Cardiac septum (tissue), 1 donor: ENCODE measurements at regions not wholly inside any gene's neighbourhood (a gene's known extent, or its start where the extent isn't known, plus 50 kb on each side); places are given as distances from the start of the nearest gene placed in this dataset.
"Not testable (repeated sequence)": the region's sequence is repeated elsewhere in the genome, so short reads cannot be mapped to it uniquely, and the experiment has no call there.

ENCODE experiments used
- DNase-seq: peaks from one replicate; pipeline ENCODE4 v3.0.0-alpha.2; 2020; ENCODE audit warnings: low spot score
- intact Hi-C: fragments of 100-400 bp; cut with DNase I; formaldehyde crosslinking; loops from one replicate; pipeline ENCODE4 v1.14.0; 2022
- donor health status: DM: no; HTN: no; CAD: no.

DNA sequence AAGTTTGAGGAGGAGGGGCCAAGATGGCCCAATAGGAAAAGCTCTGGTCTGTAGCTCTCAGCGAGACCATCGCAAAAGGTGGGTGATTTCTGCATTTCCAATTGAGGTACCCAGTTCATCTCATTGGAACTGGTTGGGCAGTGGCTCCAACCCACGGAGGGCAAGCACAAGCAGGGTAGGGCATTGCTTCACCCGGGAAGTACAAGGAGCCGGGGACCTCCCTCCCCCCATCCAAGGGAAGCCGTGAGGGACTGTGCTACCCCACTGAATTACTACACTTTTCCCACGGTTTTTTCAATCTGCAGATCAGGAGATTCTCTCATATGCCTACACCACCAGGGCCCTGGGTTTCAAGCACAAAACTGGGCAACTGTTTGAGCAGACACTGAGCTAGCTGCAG, 58.0 kb upstream of the EFCAB3 start:
- intact Hi-C loops, result no loop called here

DNA sequence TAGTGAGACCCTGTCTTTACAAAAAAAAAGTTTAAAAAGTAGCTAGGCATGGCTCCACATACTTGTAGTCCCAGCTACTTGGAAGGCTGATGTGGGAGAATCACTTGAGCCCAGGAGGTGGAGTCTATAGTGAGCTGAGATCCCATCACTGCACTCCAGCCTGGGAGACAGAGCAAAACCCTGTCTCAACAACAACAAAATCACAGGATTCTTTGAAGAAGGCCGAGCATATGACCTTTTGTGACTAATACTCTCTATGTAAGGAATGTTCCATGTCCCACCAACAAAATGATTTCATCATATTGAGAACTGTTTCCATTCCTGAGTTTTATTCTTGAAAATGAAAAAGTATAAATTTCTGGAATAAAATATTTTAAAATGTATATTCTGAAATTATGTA, 58.9 kb upstream of the EFCAB3 start:
- intact Hi-C loops, result no loop called here
- no peak for DNase-seq

More for the DNA sequence above, 58.0 kb upstream of the EFCAB3 start:
- no peak for DNase-seq

DNA sequence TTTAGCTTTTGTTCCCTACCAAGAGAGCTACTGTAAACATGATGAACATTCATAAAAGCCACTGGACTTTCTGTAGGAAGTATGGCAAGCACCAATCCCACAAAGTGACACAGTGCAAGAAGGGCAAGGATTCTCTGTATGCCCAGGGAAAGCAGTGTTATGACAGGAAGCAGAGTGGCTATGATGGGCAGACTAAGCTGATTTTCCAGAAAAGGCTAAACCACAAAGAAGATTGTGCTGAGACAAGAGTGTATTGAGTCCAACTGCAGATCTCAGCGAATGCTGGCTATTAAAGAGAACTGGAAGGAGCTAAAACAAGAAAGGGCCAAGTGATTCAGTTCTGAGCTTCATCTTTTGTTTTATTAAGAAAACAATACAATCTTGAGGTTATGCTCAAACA, 60.5 kb upstream of the EFCAB3 start:
- DNase-seq, result no peak
- intact Hi-C loops, result no loop called here

DNA sequence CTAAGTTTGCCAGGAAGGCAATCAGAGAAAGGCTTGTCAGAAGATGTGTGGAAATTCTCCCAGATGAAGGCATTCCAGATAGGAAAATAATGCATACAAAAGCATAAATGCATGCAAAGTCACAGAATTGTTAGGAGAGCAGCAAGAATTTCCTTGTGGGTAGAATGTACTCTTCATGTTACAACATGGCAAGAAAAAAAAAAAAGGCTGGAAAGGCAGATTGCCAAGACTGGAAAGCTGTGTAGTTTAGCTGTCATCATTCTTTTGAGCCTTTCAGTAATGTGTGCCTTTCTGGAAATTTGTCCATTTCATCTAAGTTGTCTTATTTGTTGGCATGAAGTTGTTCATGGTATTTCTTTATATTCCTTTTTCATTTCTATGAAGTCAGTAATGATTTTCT, 71.0 kb upstream of the EFCAB3 start:
- intact Hi-C loops, result no loop called here
- no peak for DNase-seq

DNA sequence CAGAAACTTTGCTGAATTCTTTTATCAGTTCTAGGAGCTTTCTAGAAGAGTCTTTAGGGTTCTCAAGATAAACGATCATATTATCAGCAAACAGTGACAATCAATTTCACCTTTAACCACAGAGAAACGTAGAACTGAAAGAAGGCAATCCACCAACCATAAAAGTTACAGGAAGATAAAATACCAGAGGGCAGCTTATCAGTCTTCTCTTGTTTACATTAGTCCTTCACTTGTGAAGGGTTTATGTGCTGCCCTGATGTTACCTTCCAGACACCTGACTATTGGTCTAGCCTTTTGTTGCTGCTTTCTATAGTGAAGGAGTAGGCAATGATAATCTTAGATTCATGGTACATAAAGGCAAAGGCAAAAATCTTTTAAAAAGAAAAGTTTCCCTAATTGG, 73.2 kb upstream of the EFCAB3 start:
- DNase-seq, result no peak
- intact Hi-C loops, result no loop called here

DNA sequence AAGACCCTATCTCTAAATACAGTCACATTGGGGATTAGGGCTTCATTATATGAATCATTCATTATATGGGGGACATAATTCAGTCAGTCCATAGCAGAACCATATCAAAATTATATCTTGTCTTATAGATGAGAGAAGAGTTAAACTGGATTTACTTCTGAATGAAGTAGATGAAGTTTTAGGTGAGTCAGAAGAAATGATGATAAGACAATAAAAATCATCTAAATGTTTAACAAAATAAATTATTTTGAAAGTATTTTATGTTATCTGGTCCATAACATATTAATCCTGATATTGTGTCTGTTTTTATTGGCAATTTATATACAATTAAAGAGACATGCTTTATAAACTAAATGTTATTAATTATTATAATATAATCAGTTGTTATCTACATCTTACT, 76.9 kb upstream of the EFCAB3 start:
- no peak for DNase-seq
- intact Hi-C loops, result no loop called here

DNA sequence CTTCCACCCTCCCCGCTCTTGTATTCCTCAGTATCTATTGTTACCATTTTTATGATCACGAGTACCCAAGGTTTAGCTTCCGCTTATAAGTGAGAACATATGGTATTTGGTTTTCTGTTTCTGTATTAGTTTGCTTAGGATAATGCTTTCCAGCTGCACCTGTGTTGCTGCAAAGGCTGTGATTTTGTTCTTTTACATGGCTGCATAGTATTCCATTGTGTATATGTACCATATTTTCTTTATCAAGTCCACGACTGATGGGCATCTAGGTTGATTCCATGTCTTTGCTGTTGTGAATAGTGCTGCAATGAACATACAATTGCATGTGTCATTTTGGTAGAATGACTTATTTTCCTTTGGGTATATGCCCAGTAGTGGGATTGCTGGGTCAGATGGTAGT, 79.7 kb upstream of the EFCAB3 start:
- DNase-seq, result no peak
- intact Hi-C loops, result no loop called here

DNA sequence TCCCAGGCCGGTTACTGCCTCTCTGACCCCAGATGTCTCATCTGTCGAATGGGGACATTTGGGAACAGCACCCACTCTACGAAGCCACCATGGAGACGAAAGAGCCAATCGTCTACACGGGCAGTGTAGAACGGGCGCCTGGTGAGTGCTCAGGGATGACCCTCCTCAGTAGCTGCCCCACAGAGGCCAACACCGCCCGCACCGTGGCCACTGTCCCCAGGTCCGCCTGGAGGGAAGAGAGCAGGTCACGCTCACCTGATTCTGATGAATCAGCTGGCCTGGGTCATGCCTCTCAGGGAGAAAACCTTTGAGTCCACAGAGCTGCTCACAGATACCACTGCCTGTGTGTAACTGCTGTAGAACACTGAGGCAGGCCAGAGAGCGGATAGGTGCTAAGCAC, 105.1 kb upstream of the EFCAB3 start:
- DNase-seq, intact Hi-C loops: not testable (repeated sequence)

DNA sequence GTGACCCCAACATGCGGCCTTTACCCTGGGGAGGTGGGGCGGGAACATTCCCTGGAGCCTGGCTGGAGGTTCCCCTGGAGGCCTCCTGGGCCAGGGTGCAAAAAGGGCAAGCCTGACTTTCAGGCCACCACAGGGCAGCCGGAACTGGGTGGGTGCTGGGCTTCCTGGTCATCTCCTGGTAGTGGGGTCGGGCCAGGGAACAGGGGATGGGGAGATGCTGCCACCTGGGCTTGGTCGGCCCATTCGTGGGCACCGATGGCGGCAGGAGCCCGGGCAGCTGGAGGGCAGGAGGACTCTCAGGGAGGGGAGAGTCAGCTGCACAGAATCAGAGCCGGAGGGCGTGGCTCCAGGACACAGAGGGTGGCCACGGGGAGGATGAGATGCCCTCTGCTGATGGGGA, 112.0 kb upstream of the EFCAB3 start:
- intact Hi-C loops, result not testable (repeated sequence)

DNA sequence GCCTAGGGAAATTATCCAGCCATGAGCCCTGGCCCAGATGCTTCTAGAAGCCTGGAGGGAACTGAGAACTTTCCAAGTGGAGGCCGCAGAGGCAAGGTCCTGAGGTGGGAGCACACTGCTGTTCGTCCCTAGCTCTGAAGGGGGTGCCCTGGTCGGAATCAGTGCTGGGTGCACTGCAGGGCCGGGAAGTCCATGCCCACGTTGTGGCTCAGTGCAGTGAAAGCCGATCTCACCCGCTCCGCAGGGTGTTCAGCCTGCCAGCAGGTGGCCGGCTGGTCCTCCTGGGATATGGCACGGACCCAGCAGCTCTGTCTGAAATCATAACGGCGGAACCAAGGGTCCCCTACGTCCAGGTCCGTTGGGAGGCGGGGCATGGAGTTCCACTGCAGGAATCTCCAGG, 115.4 kb upstream of the EFCAB3 start:
- DNase-seq, intact Hi-C loops: not testable (repeated sequence)

More for the DNA sequence above, 112.0 kb upstream of the EFCAB3 start:
- DNase-seq, result not testable (repeated sequence)

DNA sequence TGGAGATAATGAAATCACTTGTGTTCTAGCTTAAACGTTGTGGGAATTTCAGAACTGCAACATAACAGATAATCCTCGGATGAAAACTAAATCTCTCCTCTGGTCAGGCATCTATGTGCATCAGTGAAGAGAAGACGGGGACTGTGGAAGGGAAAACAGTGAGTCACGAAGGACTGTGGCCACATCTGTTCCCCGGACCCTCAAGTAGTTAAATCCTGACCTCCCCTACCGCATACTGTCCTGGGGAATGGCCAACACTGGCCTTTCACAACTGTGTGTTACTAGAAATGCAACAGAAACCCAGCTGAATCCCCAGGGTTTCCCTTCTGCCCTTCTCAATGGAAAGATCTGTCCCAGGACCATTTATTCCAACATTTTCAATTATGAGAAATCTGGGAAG, 124.6 kb upstream of the EFCAB3 start:
- intact Hi-C loops, DNase-seq: not testable (repeated sequence)

DNA sequence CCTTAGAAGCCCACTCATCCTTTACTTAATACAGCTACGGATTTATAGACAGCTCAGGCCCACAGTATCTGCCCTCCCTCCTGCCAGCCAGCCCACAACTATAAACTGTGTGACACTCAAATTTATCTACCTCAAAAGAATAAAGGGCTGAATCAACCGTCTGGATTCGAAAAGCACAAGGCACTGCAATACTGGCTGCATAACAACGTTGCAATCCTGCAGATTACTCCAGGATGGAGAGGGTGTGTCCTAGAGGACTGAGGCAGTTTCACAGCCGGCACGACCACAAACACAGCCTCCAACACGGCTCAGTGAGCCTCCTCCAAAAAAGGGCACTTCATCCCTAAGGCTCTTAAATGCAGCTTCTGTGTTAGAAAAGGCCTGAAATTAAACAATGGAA, 138.3 kb upstream of the EFCAB3 start:
- DNase-seq, intact Hi-C loops: not testable (repeated sequence)

DNA sequence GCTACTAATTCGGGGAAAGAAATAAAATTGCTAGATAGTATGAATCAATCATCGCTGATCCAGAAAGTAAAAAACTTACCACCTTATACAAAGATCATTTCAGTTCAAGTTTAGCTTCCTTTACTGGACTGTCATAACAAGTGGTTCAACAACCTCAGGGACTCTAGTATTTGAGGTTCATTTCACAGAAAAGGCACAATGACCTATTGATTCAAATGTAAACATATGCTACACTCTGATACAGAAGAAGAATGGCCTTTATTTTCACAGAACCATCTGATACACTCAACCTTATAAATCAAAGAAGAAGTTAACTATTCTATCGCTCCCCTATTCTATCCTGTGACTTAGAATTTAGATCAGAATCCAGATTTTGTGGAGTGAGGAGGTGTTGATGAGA, 140.8 kb upstream of the EFCAB3 start:
- DNase-seq, intact Hi-C loops: not testable (repeated sequence)

DNA sequence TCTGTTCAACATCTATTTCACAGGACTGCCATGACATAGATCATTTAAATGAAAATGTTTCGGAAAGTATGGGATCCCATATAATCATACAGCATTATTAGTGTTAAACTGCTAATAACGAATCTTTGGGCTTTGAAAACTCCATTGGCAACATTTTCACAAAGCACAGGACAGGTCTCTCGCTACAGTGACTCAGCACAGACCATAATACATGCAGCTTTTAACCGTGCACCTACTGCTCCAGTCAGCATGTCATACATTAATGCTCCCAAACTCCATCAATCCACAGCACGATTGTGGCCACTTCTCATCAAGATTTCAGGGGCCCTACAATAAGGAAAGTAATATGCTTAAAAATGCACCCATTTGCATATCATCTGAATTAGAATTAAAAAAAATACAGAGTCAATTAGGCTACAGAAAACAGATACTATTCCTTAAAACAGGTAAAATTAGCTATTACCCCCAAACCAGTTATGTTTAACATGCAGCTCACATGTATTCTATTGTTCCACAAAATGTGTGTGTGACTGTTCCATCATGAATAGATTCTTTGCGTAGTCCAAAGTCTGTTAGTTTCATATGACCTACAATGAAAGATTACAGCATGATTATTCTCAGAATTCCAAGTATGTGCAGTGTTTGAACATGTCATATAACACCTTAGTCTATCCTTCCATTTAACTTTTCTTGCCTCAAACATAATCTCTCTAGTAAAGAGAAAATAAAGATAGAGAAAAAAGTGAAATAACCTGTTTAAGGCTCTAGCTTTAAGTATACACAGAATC, 141.6 kb upstream of the EFCAB3 start:
- intact Hi-C loops, DNase-seq: not testable (repeated sequence)

DNA sequence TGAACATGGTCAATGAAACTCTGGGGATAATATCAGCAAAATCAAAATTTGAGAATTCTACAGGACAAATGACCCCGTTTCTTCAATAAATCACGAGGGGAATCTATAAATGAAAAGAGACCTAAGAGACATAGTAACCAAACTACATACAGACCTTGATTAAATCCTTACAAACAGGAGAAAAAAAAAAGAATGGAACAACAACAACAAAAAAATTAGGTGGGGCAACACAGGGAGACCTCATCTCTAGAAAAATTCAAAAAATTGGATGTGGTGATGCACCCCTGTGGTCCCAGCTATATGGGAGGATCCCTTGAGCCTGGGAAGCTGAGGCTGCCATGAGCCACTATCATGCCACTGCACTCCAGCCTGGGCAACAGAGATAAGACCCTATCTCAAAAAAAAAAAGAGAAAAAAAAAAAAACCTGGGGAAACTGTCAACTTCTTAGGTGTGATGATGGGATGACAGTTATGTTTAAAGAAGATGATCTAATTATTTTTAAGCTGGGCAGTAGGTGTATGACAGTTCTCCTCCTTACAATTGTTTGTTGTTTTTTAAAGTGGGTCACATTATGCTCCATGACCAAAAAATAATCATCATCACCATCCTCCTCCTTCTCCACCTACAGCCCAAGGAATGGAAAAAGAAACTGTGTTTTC, 146.4 kb upstream of the EFCAB3 start:
- DNase-seq, intact Hi-C loops: not testable (repeated sequence)

DNA sequence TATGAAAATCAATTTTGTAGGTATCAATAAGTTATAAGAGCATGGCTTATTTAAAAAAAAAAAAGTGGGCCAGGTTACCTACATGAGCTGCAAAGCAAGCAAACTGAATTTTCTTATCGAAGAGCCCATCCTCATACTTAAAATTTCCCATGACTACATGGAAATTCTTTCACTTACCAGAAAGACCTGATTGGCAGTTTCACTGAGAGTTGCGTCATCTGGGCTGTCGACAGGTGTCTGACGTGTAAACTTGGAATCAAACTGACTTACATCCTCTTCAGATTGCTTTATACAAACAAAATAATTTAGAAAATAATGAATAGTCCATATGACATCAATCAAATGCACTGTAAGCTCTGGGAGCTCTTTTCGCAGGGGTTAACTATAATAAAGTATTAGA, 149.1 kb upstream of the EFCAB3 start:
- DNase-seq, result not testable (repeated sequence)

DNA sequence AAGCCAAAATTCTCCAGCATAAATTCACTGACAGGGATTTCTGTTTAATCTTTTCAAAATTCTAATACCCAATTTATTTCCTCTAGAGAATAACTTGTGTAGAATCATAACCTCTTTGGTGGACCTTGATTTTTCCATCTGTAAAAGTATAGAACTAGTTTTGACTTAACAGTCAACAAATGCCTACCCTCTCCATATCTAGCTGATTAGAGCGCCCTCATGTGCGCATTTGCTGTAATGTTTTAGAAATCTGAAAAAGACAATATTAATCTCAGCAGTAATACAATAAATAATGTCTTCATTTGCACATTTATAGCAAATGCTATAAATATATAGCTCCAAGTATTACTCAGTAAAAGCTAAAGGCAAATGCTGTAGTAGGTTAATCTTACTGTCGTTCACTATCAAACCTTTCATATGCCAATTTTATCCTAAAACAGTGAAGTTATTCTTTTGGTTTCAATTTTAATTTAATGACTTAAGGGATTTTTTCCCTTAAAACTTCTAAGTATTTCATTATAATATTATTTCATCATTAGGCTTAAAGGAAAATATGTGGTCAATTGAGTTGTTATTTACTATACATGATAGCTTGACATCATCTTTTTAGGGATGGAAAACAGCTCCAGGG, 153.6 kb upstream of the EFCAB3 start:
- intact Hi-C loops, result not testable (repeated sequence)

More for the DNA sequence above, 149.1 kb upstream of the EFCAB3 start:
- intact Hi-C loops, result not testable (repeated sequence)

DNA sequence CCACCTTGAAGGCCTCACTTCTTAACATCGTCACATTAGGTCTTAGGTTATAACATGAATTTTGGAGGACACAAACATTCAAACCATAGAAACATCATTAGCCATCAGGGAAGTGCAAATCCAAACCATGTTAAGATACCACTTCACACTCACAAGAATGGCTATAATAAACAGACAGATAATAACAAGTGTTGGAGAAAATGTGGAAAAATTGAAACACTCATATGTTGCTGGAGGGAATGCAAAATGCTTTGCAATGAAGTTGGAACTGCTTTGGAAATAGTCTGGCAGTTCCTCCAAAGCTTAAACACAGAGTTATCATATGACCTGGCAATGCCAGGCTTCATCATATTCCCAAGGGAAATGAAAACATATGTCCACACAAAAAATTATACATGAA, 156.8 kb upstream of the EFCAB3 start:
- DNase-seq, intact Hi-C loops: not testable (repeated sequence)

More for the DNA sequence above, 153.6 kb upstream of the EFCAB3 start:
- DNase-seq, result not testable (repeated sequence)

DNA sequence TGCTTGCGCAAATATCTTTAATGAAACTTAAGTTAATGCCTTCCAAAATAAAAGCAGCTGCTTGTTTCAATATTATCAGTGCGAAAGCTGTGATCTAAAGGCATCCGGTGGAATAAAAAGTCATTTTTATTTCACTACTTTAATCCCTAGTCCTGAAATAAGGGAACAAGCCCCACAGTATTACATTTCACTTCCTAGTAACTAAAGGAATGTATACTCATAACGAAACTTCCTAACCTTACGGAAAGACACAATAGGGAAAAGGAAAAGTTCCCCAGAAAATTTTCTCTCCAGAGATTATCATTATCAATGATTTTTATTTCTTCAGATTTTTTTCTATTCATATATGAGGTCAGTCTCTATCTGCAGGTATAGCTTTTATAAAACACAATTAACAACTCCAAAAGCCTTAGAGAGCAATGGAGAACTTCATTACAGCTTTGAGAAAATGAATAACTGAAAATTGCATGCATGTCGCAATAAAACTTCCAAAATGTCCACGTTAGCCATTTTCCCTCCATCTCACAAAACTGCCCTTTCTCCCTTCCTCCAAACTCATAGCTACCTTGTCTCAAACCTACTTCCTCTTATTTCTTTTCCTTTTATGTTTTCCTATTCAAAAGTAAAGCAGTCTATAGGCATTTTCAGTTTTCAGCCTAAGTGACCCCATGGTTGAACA, 154.3 kb upstream of the MED13 start:
- intact Hi-C loops, result no loop called here
- DNase-seq, result no peak

DNA sequence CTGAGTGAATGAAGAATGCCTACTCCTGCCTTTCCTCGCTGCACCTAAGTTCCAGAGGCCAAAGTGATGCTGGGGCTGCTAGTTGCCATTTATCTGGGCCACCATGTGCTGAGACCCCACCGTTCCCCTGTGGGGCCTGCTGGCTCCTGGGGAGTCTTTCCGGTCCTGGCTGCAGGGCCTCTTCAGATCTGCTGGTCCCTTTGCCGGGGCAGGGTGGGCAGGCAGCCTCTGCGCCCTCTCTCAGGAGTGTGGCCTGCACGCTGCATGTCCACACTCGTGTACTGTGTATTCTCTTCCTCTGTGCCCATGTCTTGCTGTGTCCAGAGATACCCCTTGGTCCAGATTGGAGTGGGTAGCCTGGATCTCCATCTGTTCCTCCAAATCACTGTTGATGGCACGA, 151.8 kb upstream of the MED13 start:
- intact Hi-C loops, result no loop called here
- no peak for DNase-seq
